ENCODE measurements at regions not wholly inside any gene's neighbourhood (a gene's known extent, or its start where the extent isn't known, plus 50 kb on each side); places are given as distances from the start of the nearest gene placed in this dataset.
"Not testable (repeated sequence)": the region's sequence is repeated elsewhere in the genome, so short reads cannot be mapped to it uniquely, and the experiment has no call there.

DNA sequence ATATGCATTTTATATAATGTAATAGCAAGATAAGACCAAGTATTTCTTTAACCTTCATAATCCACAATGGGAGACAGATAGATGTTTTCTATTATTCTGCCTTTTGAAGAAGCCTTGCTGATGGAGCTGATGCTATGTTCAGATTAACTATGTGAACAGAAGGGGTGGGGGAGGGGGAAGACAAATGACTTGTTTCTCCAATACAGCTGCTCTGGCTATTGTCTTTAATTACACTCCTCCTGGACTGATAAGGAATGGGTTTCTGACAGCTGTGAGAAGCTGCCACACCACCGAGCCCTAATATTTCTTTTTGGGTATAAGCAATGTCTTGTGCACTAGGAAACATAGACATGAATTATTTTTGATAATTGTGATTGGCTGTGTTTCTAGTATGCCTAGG lies 62.0 kb downstream of the CAVIN4 start:
- DNase-seq = no peak

DNA sequence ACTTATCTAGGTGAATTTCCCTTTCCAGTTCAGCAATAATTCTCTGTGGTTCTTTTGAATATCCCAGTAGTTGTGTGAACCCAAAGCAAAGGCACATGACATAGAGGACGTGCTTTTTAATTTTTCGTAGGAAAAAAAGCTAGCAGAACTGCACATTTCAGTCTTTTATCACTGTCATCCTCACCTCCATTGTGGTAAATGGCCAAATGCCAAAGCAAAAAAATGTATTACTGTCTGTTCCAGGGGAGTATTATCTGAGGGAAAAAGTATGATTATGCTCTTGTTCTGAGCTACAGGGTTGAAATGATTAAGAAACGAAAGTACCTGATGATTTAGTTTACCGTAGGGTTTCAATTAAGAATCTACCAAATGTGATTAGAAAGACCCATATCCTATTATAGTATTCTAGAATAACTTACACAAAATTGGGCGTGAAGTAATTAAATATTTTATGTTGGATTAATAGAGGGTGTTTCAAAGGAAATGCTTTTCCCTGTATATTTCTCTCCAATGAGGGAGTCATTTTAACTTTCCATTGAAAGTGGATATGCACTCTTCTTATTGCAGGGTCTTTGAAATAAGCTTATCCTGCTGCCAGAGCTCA lies 62.7 kb downstream of the CAVIN4 start:
- no peak for DNase-seq

DNA sequence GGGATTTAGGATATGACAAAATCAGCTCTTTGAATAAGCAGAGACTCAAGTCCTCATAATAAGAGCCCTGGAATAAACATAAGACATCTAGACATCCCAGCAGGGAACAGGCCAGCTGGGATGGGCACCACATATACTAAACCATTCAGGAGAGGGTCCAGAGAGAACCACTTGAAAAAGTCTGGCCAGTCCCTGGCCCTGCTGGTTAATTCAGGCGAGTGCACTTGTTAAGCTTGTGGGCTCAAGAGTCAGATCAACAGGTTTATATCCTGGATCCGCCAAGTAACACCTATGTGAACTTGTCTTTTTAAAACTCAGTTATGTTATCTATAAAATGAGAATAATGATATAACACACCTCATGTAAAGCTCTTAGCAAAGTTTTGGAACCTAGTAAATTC lies 63.3 kb downstream of the CAVIN4 start:
- DNase-seq = no peak

DNA sequence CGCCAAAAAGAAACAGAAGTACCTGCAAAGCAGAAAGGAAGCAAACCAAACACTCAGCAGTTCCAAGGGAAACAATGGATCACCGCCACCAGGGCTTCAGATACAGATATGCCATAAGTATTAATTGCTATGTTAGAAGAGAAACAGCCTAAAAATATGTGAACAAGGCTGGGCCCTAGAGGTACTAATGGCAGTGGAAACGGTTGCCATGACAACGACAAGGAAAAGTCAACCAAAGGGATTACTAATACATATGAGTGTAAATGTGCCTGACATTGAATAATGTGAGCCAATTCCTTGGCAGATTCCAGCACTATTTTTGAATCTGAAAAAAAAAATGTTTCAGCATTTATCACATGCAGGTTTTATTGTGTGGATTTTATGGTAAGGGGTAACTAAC lies 75.0 kb downstream of the CAVIN4 start:
- no peak for DNase-seq

DNA sequence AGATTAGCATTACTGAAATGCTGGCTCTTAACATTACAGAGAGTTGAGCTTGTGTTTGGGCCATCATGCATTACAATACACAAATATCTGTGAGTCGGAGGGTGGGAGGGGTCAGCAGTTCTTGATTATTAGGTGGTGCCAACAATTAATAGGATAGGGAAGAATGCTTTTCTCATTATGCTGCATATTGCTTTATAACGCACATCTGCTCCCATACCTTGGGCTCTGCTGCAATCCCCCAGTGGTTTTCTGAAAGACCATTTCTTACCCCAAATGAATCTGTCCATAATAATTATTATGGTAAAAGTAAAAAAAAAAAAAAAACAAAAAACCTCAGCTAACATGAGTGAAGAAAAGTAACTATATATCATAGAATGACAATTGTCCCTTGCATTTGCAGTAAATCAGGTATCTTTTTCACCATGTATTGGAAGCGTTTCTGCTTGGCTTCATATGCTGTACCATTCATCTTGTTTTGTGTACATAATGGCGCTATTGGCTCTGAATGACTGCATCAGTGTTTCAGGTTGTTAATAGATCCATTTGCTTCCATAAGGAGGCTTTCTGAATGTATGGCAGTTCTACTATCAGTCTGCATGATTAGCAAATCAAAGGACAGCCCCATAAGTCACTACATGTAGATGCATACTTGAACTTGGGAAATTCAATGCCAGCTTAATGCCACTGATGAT lies 75.9 kb downstream of the CAVIN4 start:
- DNase-seq = no peak

DNA sequence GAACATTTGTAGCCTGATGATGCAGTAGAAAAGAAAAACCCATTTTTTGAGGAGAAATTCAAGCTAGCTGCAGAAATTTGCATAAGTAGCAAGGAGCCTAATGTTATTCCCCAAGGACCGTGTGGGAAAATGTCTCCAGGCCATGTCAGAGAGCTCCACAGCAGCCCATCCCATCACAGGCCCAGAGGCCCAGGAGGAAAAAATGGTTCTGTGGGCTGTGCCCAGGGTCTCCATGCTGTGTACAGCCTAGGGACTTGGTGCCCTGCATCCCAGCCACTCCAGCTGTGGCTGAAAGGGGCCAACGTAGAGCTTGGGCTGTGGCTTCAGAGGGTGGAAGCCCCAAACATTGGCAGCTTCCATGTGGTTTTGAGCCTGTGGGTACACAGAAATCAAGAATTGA lies 79.0 kb downstream of the CAVIN4 start:
- not testable (repeated sequence) for DNase-seq

DNA sequence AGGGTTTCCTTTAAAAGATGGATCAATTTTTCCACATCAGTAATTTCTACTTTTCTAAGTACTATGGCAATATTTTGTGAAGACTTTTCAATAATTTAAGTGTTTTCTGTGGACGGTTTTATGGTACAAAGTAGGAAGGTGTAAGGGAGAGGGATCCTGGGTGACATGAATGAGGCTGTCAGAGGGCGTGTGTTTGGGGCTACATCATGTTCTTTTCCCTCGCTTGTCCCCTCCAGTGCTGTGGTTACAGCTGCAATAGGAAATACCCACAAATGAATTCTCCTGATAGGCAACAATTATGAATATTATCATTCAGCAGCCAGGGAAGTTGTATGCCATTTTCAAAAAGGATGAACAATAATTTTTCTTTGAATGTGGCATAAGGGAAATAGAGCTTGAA lies 83.8 kb downstream of the CAVIN4 start:
- DNase-seq = no peak

DNA sequence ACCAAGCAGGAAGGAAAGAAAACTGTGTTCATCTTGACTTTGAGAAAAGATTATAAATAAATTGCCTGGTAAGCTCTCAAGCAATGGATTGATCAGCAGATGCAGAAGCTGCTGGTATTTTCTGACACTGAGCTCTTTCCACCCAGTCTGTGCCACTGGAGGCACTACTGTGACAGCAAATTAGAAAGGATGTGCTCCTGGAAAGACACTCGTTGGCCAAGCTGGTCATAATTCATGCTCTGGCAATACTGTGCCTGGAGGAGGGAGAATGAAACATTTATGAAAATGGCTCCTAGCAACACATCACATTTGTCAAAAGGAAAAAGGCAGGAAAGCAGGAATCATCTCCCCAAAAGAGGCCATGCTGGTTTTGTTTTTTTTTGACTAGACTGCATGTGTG lies 84.2 kb downstream of the CAVIN4 start:
- no peak for DNase-seq

DNA sequence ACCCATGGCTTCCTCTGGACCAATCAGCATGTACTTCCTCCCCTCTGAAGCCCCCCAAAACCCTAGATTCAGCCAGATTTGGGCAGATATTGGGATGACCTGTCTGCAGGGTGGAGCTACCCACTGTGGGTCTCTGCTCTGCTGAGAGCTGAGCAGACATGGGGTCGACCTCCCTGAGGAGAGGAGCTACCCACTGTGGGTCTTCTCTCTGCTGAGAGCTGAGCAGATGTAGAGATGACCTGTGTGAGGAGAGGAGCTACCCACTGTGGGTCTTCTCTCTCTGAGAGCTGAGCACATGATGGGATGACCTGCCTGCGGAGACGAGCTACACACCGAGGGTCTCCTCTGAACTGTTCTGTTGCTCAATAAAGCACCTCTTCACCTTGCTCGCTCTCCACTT lies 89.6 kb downstream of the CAVIN4 start:
- DNase-seq = no peak

DNA sequence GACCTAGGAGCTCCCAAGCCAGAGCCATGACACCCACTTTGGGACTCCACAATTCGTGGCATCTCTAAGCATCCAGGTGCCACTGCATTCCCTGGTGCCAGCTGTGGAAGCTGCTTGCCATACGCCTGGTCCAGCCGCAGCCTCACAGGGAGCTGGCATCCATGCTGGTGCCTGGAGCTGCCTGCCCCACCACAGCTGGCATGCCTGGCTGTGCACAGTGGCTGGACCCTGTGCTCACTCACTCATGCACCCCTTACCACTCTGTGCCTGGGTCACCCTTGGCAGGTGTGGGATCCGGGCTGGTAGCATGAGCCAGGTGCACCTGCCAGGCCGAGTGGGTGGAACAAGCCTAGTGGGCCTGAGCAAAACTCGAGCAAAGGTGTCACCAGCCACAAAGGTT lies 90.1 kb downstream of the CAVIN4 start:
- no peak for DNase-seq

DNA sequence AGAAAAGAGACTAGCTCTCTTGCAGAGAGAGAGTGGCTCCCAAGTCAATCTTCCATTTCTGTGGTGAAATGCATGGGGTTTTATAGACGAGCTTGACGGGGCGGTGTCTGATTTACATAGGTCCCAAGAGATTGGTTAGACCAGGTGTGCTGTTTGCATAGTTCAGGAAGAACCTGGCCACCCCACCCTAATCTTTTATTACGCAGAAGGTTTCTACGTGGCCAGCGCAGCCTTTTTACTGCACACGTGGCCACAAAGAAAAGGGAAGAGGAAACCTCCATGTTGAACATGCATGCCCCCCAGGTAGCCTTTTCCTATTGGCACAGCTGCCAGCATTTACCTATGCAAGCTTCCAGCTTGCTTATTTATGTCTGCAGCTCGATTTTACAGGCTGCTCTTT lies 92.1 kb downstream of the CAVIN4 start:
- no peak for DNase-seq

DNA sequence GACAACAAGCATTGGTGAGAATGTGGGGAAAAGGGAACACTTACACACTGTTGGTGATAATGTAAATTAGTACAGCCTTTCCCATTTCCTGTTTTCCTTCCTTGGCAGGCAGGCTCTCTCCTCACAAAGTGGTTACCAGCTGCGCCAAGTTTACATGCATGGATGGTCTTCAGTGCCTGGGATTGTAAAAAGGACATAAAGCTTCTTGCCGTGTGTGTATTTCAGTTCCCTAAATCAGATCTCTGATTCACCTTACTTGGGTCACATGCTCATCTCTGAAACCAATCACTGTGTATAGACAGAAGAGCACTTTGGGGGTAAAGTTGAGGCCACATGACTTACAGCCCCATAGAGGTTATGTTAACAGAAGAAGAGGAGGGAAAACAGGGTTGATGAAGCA lies 92.8 kb downstream of the CAVIN4 start:
- DNase-seq = no peak

DNA sequence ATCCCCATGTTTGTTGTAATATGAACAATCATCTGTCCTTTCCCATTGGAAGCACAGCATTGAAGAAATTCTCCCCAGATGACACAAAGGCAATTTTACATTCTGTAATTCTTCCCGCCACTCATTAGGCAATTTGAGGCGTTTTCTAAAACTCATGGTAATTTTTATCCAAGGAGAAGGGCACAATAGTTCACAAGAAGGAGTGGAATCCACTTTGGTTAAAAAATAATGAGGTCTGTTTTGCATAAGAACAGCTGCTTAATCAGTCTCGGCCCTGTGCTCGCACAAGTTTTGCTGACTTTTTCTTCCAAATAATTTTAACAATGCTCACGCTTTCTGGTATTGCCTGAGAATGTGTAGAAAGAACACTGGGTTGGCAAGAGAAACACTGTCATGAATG lies 94.0 kb downstream of the CAVIN4 start:
- no peak for DNase-seq

DNA sequence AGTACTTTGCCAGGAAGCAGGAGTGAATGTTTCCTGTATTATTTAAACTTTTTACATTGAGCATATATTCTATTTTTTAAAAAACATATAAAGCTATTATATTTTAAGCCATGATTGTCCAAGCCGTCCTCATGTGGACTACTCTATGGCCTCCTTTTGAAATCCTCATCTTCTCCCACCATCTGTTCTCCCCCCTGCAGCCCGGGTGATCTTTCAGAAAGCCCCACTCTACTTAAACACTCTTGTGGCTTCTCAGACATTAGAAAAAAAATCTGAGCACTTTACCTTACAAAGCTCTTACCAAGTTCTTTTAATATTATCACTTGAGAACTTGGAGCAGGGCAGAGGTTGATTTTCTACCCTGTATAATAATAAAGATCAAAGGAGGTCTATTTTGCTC lies 95.4 kb downstream of the CAVIN4 start:
- no peak for DNase-seq

DNA sequence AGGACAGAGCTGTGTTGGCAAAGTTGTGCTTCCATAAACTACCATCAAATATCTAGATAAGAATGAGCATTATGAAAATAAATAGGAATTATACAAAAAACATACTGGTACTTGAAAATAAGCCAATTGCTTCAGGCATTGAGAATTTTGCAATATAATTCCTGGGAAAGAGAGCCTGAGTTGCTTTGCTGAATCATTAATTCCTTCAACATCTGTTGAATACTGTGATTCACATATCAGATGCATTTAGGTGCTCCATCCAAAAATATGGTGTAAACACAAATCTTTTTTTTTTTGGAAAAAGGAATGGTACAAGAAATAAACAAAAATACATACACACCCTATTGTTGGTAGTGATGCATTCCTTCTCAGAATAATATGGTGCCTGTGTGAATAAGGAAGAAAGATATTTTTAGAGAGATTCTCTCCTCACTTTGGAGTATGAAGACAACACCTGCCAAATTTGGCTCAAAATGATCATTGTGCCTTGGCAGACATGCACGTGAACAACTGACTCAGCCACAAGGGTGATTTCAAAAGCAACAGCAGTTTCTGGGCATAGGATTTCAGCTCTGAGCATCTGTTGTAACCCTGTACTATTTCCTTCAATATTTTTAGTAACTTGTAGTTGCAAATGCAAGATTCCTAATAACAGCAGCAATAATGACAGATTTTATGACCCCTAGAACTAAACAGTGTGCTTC lies 96.7 kb downstream of the CAVIN4 start:
- DNase-seq = peak; percentile 27

DNA sequence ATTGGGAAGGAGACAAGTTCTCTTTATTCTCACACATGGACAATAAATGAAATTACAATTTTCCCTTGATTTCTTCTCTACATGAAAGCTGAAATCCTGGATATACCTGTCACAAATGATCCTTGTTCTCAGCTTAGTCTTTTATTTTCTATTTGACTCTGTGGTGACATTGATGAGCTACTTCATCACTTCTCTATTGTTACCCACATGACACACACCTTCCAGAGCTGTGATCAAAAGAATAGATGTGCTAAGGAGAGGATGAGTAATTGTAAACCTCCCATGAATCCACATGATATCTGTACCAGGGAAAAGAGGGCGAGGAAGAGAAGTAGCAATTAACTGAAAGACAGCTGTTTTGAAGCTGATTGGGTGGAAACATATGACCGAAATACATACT lies 102.0 kb downstream of the CAVIN4 start:
- no peak for DNase-seq

DNA sequence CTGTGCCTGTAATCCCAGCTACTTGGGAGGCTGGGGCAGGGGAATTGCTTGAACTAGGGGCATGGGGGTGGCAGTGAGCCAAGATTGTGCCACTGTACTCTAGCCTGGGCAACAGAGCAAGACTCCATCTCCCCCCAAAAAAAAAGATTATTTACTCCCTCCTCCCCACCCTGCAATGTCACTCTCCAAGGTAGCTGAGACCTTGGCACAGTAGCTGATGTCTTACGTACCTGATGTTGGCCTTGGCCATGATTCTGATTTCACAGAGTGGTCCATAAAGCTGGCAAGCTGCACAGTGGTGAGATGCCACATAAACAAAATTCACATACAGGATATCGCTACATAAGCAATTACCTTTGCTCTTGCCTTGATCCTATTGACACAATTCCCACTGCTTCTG lies 108.5 kb downstream of the CAVIN4 start:
- no peak for DNase-seq

DNA sequence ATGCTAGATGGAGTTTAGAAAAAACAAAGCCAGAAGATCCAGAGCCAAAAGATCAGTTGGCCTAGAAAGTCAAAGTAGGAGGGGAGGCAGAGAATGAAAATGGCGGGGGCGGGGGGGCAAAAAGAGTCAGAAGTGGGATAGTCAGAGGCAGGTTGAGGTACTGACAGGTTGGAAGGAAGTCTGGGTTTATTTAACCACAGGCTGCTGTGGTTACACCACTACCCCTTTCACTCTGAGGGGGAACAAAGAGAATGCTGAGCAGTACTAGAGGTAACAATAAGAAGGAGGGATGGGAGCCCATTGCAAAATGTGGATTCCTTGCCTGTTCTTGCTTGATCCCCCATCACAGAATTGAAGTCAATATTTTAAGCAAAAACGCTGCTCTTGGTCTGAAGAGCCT lies 111.8 kb downstream of the CAVIN4 start:
- no peak for DNase-seq

DNA sequence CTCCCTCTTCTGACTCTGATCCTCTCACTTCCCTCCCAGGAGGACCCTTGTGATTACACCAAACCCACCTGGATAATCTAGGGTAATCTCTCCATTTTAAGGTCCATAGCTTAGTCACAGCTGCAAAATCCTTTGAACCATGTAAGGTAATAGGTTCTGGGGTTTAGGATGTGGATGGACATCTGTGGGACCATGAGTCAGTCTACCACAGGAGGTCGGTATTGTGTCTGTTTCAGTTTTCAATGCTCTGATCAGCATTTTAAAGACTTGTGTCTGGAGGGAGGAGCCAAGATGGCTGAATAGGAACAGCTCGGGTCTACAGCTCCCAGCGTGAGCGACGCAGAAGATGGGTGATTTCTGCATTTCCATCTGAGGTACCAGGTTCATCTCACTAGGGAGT lies 112.6 kb downstream of the CAVIN4 start:
- no peak for DNase-seq

DNA sequence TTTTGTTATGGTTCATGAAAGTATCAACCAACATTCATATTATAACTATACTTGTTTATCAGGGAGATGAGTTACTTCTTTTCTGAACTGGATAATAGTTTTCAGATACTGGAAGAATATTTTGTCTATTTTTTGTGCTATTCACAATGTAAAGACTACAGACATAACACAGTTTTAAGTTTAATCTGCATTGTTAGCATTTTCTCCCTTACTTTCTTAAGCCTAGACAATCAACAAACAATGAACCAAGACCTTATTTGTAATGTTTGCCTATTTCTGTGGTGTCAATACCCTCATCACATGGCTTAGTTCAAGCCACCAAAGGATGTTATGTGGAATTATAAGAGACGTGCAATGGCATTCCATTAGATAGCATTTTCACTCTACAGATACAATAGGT lies 119.5 kb downstream of the CAVIN4 start:
- DNase-seq = no peak

DNA sequence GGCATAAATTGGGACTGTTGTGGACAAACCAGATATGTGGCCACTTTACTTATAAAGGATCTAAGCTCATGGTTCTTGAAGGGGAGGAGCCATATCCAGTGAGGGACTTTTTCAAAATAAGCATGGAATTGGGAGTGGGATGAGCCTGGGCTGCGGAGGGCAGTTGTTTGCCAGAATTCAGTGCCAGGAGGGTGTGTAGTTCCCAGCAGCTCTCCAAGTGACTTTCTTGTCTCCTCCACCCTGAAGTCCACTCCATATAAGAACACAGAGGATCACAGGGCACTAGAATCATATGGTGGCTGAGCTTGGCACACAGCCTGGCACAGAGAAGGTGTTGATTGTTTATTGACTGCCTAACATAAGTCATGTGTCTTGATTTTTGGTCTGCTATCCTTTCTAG lies 121.1 kb downstream of the CAVIN4 start:
- DNase-seq = no peak

DNA sequence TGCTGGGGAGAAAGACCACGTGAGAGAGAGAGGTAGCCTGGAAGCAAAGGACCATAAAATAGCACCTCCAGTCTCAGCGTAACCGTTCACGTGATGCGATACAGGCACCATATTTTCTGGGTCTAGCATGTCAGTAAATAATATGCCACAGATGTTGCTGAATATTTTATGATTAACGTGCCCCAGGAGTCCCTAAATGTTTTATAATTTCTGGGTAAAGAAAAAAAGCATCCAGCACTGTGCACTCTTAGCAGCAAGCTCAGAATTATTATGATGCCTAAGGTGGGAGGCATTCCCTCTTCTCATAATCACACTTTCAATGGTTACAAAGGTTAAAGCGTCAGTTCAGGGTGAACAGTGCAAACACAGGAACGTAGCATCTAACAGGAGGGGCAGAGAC lies 121.8 kb downstream of the CAVIN4 start:
- no peak for DNase-seq

DNA sequence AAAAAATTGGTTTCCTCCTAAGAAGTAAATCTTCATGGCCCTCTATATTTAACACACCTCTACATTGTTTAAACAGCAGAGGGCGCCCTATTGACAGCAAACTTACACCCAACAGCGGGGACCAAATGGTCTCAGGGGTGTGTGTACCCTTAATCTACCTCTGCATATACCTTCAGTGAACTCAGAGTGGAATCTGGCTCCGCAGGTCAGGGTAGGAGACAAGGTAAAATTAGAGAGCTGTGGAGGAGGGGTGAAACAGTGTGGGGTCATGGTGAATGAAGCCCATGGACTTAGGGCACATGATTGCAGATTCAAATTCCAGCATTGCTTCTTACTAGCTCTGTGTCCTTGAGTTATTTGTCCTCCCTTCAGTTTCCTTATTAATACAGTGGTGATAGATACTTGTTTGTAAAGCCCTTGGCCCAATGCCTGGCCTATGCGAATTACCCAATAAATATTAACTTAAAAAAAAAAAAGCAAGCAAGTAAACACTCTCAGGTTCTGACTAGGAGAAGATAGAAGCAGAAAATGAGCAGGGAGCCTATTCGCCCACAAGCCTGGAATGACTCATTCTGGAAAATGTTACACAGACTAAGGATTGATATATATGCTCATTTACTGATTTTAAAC lies 122.9 kb downstream of the CAVIN4 start:
- no peak for DNase-seq

Measured in femur (tissue), 1 donor.